GM12878 (cell line): ENCODE measurements at regions not wholly inside any gene's neighbourhood (a gene's known extent, or its start where the extent isn't known, plus 50 kb on each side); places are given as distances from the start of the nearest gene placed in this dataset.
"Not testable (repeated sequence)": the region's sequence is repeated elsewhere in the genome, so short reads cannot be mapped to it uniquely, and the experiment has no call there.

ENCODE experiments used
- ATAC-seq: fragments of 200-7000 bp; cut with Tn5 transposase; 3 replicates; pipeline ENCODE4 v1.9.1; 2020; ENCODE audit warnings: mild to moderate bottlenecking, moderate library complexity
- BruUV-seq: library from RNA; stranded (reverse); fragments of 400-500 nt; replicated peaks from 2 replicates; lab custom pipeline; 2021; lab: Mats Ljungman, UMichigan
- CTCF ChIA-PET: fragments of 300-600 bp; sonication (Branson Sonifier 250); formaldehyde crosslinking; extraction: SDS; loops from one replicate; lab custom pipeline; 2021; ENCODE audit warnings: inconsistent platforms; lab: Yijun Ruan, JAX
- POLR2A ChIA-PET: fragments of 350-600 bp; formaldehyde crosslinking; extraction: SDS; loops from one replicate; lab custom pipeline; 2021; ENCODE audit warnings: inconsistent platforms; lab: Charles Lee
- RAD21 ChIA-PET: fragments of 300-600 bp; sonication (Branson Sonifier 250); formaldehyde crosslinking; loops from one replicate; lab custom pipeline; 2023; ENCODE audit warnings: antibody characterized with exemption; ENCODE audit not compliant: unreplicated experiment; lab: Charles Lee
- SMC1A ChIA-PET: fragments of 300-600 bp; sonication (Branson Sonifier 250); formaldehyde crosslinking; loops from one replicate; lab custom pipeline; 2023; ENCODE audit not compliant: unreplicated experiment, uncharacterized antibody; lab: Charles Lee
- DNase-seq: peaks from one replicate; pipeline ENCODE4 v3.0.0-alpha.2; 2011; ENCODE audit warnings: low read depth, low spot score
- FAIRE-seq: peaks from 3 replicates; lab custom pipeline; 2011; peaks lifted over from hg19 to GRCh38; lab: Jason Lieb, UNC
- H2AFZ ChIP-seq: 2 replicates; pipeline ENCODE4 v1.6.0; 2011; ENCODE audit warnings: low read depth, low read length, control low read depth; ENCODE audit not compliant: control insufficient read depth
- H3K27ac ChIP-seq: 2 replicates; pipeline ENCODE4 v1.5.1; 2011; ENCODE audit warnings: control low read depth; ENCODE audit not compliant: control insufficient read depth, insufficient read depth
- H3K27me3 ChIP-seq, 2 experiments: replicated peaks in 1 of 2; 2 replicates each; pipeline versions ENCODE4 v1.6.0 to v1.6.1; 2011; ENCODE audit warnings: low read length in 1 of 2; ENCODE audit not compliant: control insufficient read depth in 2 of 2, insufficient read depth in 2 of 2
- H3K36me3 ChIP-seq, 2 experiments: 2 replicates each; pipeline ENCODE4 v1.5.1; 2011; ENCODE audit warnings: low read length in 1 of 2; ENCODE audit not compliant: control insufficient read depth in 2 of 2, insufficient read depth in 2 of 2
- H3K4me1 ChIP-seq: 2 replicates; pipeline ENCODE4 v1.6.1; 2011; ENCODE audit warnings: mild to moderate bottlenecking, low read length, moderate library complexity, mixed read lengths; ENCODE audit not compliant: control insufficient read depth, insufficient read depth
- H3K4me2 ChIP-seq: 2 replicates; pipeline ENCODE4 v1.6.0; 2011; ENCODE audit warnings: control low read depth; ENCODE audit not compliant: control insufficient read depth, insufficient read depth
- H3K4me3 ChIP-seq: fragments of 200-600 bp; sonication (generic); 2 replicates; pipeline ENCODE4 v1.5.1; 2016
- H3K79me2 ChIP-seq: 2 replicates; pipeline ENCODE4 v1.6.0; 2011; ENCODE audit warnings: low read length; ENCODE audit not compliant: control insufficient read depth, insufficient read depth
- H3K9ac ChIP-seq: 2 replicates; pipeline ENCODE4 v1.8.0; 2011; ENCODE audit warnings: low read length, control low read depth, mixed read lengths; ENCODE audit not compliant: control insufficient read depth, insufficient read depth
- H3K9me3 ChIP-seq: replicated peaks from 3 replicates; pipeline ENCODE4 v1.5.1; 2011; ENCODE audit warnings: mild to moderate bottlenecking, low read length; ENCODE audit not compliant: control insufficient read depth, insufficient read depth
- H4K20me1 ChIP-seq: 2 replicates; pipeline ENCODE4 v1.6.0; 2011; ENCODE audit not compliant: control insufficient read depth, insufficient read depth
- GATAD2B ChIP-seq: fragments of 450-650 bp; conservative IDR thresholded peaks from 2 replicates; pipeline ENCODE4 v1.6.1; 2017; ENCODE audit warnings: low read depth, mild to moderate bottlenecking, moderate library complexity
- POLR2AphosphoS5 ChIP-seq: IDR thresholded peaks from 2 replicates; pipeline ENCODE4 v1.6.1; 2011; ENCODE audit warnings: mild to moderate bottlenecking, low read length, inconsistent platforms
- WGBS: methylation state at CpG from one replicate; pipeline ENCODE4 v1.1.6; 2016; ENCODE audit warnings: low lambda C conversion rate; ENCODE audit not compliant: insufficient replicate concordance, insufficient coverage; ENCODE audit errors: missing lambda C conversion rate; 5-methylcytosine and 5-hydroxymethylcytosine counted together
- in situ Hi-C: fragments of 300-500 bp; cut with MboI; formaldehyde crosslinking; loops from 9 replicates; pipeline ENCODE4 v1.14.3; 2018; ENCODE audit warnings: mixed read lengths
- intact Hi-C: fragments of 100-400 bp; cut with micrococcal nuclease; formaldehyde crosslinking; loops from one replicate; pipeline ENCODE4 v1.14.2; 2022; ENCODE audit not compliant: unreplicated experiment

DNA sequence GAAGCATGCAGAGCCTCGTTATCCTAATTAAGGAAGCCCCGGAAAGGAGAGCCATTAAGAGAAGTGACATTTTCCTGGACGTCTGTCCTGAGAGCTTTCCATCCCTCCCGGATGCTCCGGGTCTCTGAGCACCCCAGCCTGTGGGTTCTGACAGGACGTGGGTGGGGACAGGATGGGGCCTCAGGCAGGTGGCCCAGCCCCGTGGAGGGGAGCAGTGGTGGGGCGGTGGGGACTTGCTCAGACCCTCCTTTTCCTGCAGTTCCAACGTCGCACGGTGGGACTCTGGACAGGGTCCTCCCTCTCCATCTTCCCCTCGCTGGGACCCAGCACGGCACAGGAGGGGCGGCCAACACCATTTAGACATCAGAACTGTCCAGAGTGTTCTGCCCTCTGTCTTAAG, 262.9 kb downstream of the ADGRD1 start:
- FAIRE-seq, POLR2A ChIA-PET, H3K79me2 ChIP-seq, BruUV-seq, ATAC-seq, RAD21 ChIA-PET, H3K4me3 ChIP-seq, H3K27me3 ChIP-seq, H4K20me1 ChIP-seq, in situ Hi-C loops, H3K9ac ChIP-seq, DNase-seq, CTCF ChIA-PET, intact Hi-C loops, H3K4me2 ChIP-seq, H2AFZ ChIP-seq, H3K36me3 ChIP-seq, H3K9me3 ChIP-seq, SMC1A ChIA-PET, H3K27ac ChIP-seq: not testable (repeated sequence)
- peaks cover 19% of the 10 kb centered on the region for H3K4me1 ChIP-seq
- WGBS: 40% methylated on average over 14 of the region's 14 CpGs

DNA sequence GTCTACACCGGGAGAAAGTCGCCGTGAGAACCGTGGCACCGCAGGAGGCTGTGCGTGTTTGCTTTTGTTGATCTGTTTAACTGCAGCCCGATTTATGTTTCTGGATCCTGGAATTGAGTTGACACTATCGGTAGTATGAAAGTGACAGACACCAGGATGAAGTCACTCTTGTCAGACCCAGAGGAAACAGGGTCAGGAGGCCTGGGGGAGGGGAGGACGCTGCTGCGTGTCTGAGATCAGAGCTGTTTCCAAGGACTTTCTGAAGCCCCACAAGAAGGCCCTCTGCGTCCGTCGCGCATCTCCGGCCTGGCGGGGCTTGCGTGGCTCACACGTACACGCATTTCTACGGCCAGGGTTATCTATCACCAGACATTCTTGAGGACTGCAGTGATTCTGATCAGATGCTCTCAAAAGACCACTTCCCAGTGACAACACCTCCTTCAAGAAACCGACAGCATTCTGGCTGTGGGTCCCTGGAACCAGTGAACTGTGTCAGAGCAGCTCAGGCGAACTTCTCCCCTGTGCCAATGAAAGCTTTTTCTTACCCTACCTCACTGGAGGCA, 263.4 kb downstream of the ADGRD1 start:
- TF ChIP-seq POLR2AphosphoS5: no peak
- TF ChIP-seq GATAD2B: 0 out of 2 replicates have a peak, but pooled peaks have one; percentile 25
- TF ChIP-seq, all 136 proteins: peak for 1
- Histone ChIP-seq H4K20me1 (no peaks in the 10 kb centered on the region), H3K4me2 (no peak overlapping the region), H3K79me2 (no peaks in the 10 kb centered on the region; the same call in 1 of the 2 replicates), H3K36me3 (no peaks in the 10 kb centered on the region), H3K9ac (no peak overlapping the region), H3K27me3 (no peaks in the 10 kb centered on the region), H3K9me3 (no peaks in the 10 kb centered on the region; the same call in 2 of the 3 replicates), H3K4me1 (peaks cover 23% of the 10 kb centered on the region), H2AFZ (no peak overlapping the region), H3K4me3 (no peak overlapping the region), H3K27ac (no peak overlapping the region)
- WGBS: 70% methylated on average over 21 of the region's 22 CpGs
- ATAC-seq (no peak), FAIRE-seq (no peak), DNase-seq (no peak)
- RAD21 ChIA-PET: interaction anchor here (0.6 kb wide), 1 partner anchor 143 kb away, joined by 3 read pairs; no protein-coding TSS in a partner anchor
- BruUV-seq: no TSS peak
- in situ Hi-C loops: no loop called here
- SMC1A ChIA-PET: interaction anchor here (1.0 to 1.1 kb wide), 2 partner anchors 12 to 294 kb away, joined by 3 to 4 read pairs; no protein-coding TSS in a partner anchor
- CTCF ChIA-PET: no interaction called here
- POLR2A ChIA-PET: no interaction called here
- intact Hi-C loops: no loop called here
